ENCODE measurements at regions not wholly inside any gene's neighbourhood (a gene's known extent, or its start where the extent isn't known, plus 50 kb on each side); places are given as distances from the start of the nearest gene placed in this dataset.
"Not testable (repeated sequence)": the region's sequence is repeated elsewhere in the genome, so short reads cannot be mapped to it uniquely, and the experiment has no call there.

DNA sequence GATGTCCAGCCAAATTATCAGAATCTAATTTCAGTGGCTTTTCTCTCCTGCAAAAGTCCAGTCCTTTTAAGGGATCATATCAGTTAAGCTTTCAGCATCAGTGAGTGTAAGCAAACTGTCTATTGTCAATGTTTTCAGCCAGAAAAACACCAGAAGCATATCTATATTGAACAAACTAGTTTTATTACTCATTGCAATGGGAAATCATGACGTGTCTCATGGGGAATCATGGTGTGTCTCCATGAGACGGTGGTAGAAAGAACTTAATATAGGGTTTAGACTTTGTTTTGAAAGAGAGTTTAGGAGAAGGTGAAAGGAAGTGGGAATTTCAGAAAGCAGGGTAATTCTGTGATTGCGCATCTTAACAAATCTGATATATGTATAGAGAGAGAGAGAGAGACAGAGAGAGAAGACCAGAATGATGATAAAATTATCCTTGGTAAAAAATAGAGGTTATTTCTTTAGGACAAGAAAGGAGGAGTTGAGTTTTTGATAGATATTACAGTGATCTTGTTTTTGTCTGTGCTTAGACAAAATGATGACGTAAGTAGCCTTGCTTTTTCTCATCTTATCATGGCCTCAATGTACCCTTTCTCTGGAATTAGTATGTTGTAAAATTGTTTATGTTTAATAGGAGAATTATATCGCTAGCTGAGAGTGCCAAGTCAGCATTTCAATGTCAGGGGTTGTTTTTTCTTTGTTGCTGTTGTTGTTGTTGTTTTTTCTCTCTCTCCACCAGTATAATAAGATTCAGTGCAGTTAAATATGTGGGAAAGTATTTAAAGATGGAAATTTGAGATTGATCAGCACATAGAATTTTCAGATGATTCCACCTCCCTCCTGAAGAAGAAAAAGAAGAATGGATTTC is 129.9 kb upstream of the OSTN start:
- WGBS, 10 experiments: 26 to 94% (median 64%) methylated on average over 2 to 5 of the region's 5 CpGs; no CpG with 5 or more reads in 1 of the 10 experiments
- Histone ChIP-seq H3K4me3 (no peak overlapping the region), H3K27ac (no peak overlapping the region), H3K4me1 (replicated peaks in 1 of 2) (peaks cover 0 to 12% of the 10 kb centered on the region in 2 donors)
- in situ Hi-C loops (cut with MboI; ENCODE audit: low pct_unique_long_range_greater_than_20kb in 2 of 9, low sequenced_read_pairs in 9 of 9, unreplicated experiment in 9 of 9): loop anchor here in 1 of 9 experiments (25.0 kb wide), 2 partner anchors 257 to 357 kb away; no protein-coding TSS in a partner anchor
- ATAC-seq (replicated peaks in 6 of 8): no peak

GRCh38 chr3:191066669-191067068 is 132.4 kb upstream of the OSTN start:
- no peak overlapping the region for H3K4me3 ChIP-seq
- H3K4me1 ChIP-seq (replicated peaks in 1 of 2): peaks cover 0 to 12% of the 10 kb centered on the region in 2 donors
- no peak overlapping the region for H3K27ac ChIP-seq
- 0 to 100% (median 64%) methylated on average over 1 of the region's 1 CpG; no CpG with 5 or more reads in 4 of the 10 experiments for WGBS, 10 experiments
- in situ Hi-C loops (cut with MboI; ENCODE audit: low pct_unique_long_range_greater_than_20kb in 2 of 9, low sequenced_read_pairs in 9 of 9, unreplicated experiment in 9 of 9): loop anchor here in 1 of 9 experiments (25.0 kb wide), 2 partner anchors 254 to 354 kb away; no protein-coding TSS in a partner anchor
- ATAC-seq (replicated peaks in 6 of 8): no peak

- Histone ChIP-seq H3K4me3 (no peak overlapping the region), H3K4me1 (replicated peaks in 1 of 2) (peaks cover 0 to 3% of the 10 kb centered on the region in 2 donors), H3K27ac (no peak overlapping the region)
- 60 to 91% (median 80%) methylated on average over 3 to 6 of the region's 6 CpGs for WGBS, 10 experiments
- ATAC-seq (replicated peaks in 6 of 8): peak in 4 of 8 experiments; percentile 19 to 98 (median 70)
- in situ Hi-C loops (cut with MboI; ENCODE audit: low pct_unique_long_range_greater_than_20kb in 2 of 9, low sequenced_read_pairs in 9 of 9, unreplicated experiment in 9 of 9): loop anchor here in 1 of 9 experiments (25.0 kb wide), 2 partner anchors 253 to 353 kb away; no protein-coding TSS in a partner anchor
Observed at GRCh38 chr3:191065181-191065805, 133.7 kb upstream of the OSTN start.

GRCh38 chr3:191051037-191051436 is 148.0 kb upstream of the OSTN start:
- 14 to 29% (median 24%) methylated on average over 2 to 4 of the region's 4 CpGs for WGBS, 10 experiments
- ATAC-seq (replicated peaks in 6 of 8): peak; percentile 33 to 71 (median 48)
- in situ Hi-C loops (cut with MboI; ENCODE audit: low pct_unique_long_range_greater_than_20kb in 2 of 9, low sequenced_read_pairs in 9 of 9, unreplicated experiment in 9 of 9): loop anchor here in 2 of 9 experiments (10.0 to 25.0 kb wide), 4 partner anchors 166 to 339 kb away; no protein-coding TSS in a partner anchor

GRCh38 chr3:191047930-191048329 is 151.1 kb upstream of the OSTN start:
- in situ Hi-C loops (cut with MboI; ENCODE audit: low pct_unique_long_range_greater_than_20kb in 2 of 9, low sequenced_read_pairs in 9 of 9, unreplicated experiment in 9 of 9): loop anchor here in 2 of 9 experiments (25.0 kb wide), 2 partner anchors 161 to 236 kb away; no protein-coding TSS in a partner anchor
- ATAC-seq (replicated peaks in 6 of 8): no peak

More at GRCh38 chr3:191051037-191051436, 148.0 kb upstream of the OSTN start:
- Histone ChIP-seq H3K4me3 (no peak overlapping the region), H3K4me1 (replicated peaks in 1 of 2) (no peaks in the 10 kb centered on the region), H3K27ac (no peak overlapping the region)

DNA sequence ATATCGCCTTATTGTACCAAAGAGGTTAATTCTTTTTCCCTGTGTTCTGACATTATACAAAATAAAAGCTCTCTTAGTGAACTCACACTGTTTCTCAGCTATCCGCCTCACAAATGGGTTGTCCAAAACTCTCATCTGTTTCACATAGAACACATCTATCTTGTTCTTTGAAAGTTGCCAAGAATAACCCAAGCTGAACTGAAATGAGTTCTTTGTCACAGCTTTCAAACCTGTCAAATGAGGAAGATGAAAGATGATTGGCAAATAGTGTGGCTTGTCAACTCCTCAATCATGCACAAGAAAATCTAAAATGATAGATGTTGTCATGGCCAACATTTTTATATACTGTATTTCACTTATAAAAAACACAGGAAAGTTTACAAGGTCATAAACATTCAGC is 168.1 kb upstream of the OSTN start:
- in situ Hi-C loops (cut with MboI; ENCODE audit: low pct_unique_long_range_greater_than_20kb in 2 of 9, low sequenced_read_pairs in 9 of 9, unreplicated experiment in 9 of 9): loop anchor here in 2 of 9 experiments (25.0 kb wide), 2 partner anchors 144 to 219 kb away; no protein-coding TSS in a partner anchor
- Histone ChIP-seq H3K4me1 (replicated peaks in 1 of 2) (no peaks in the 10 kb centered on the region), H3K4me3 (no peak overlapping the region), H3K27ac (no peak overlapping the region)
- no peak for ATAC-seq (replicated peaks in 6 of 8)
- WGBS, 10 experiments: 0 to 100% (median 84%) methylated on average over 1 to 2 of the region's 2 CpGs

More at GRCh38 chr3:191047930-191048329, 151.1 kb upstream of the OSTN start:
- Histone ChIP-seq H3K27ac (no peak overlapping the region), H3K4me1 (replicated peaks in 1 of 2) (no peaks in the 10 kb centered on the region), H3K4me3 (no peak overlapping the region)
- WGBS, 10 experiments: 0 to 93% (median 48%) methylated on average over 1 of the region's 1 CpG; no CpG with 5 or more reads in 2 of the 10 experiments

GRCh38 chr3:191030491-191030890 is 168.0 kb upstream of the GMNC start:
- no peak for ATAC-seq (replicated peaks in 6 of 8)
- WGBS, 10 experiments: 6 to 100% (median 85%) methylated on average over 1 to 3 of the region's 3 CpGs; no CpG with 5 or more reads in 1 of the 10 experiments
- in situ Hi-C loops (cut with MboI; ENCODE audit: low pct_unique_long_range_greater_than_20kb in 2 of 9, low sequenced_read_pairs in 9 of 9, unreplicated experiment in 9 of 9): loop anchor here in 2 of 9 experiments (25.0 kb wide), 2 partner anchors 143 to 218 kb away; no protein-coding TSS in a partner anchor
- Histone ChIP-seq H3K4me3 (no peak overlapping the region), H3K4me1 (replicated peaks in 1 of 2) (no peaks in the 10 kb centered on the region), H3K27ac (no peak overlapping the region)

- ATAC-seq (replicated peaks in 6 of 8): no peak
- no peak overlapping the region for H3K27ac ChIP-seq
- 0 to 20% (median 0%) methylated on average over 1 of the region's 1 CpG; no CpG with 5 or more reads in 7 of the 10 experiments for WGBS, 10 experiments
- in situ Hi-C loops (cut with MboI; ENCODE audit: low pct_unique_long_range_greater_than_20kb in 2 of 9, low sequenced_read_pairs in 9 of 9, unreplicated experiment in 9 of 9): loop anchor here in 2 of 9 experiments (25.0 kb wide), 2 partner anchors 139 to 214 kb away; no protein-coding TSS in a partner anchor
- H3K4me1 ChIP-seq (replicated peaks in 1 of 2): no peaks in the 10 kb centered on the region
- no peak overlapping the region for H3K4me3 ChIP-seq
Observed at GRCh38 chr3:191026746-191027145, 164.3 kb upstream of the GMNC start.

DNA sequence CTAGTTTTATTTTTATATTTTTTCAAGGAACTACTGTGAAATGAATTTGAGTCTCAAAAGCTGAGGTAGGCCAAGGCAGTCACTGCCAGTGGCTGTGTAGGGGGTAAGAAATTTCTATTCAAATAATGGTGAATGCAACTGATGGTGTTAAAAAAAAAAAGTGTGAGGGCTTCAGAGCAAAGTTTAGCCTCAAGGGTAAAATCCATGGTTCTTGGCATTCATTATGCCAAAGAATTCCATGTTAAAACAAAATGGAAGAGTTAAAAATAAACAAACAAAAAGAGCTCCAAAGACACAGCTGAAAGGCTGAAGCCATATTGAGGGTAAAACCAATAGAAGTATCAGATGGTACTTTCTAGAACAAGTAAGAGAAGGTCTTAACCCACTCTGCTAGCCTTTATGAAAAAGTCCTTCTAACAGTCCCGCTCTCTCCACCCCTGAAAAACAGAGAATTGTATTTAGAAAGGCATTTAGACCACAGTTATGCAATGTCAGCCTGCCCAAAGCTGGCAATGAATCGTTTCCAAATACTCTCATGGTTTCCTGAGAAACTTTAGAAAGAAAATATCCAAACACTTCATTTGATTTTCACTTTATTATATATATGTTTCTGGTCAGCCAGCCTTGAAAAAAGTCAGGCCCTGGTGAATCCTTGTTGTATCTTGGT is 158.4 kb upstream of the GMNC start:
- in situ Hi-C loops (cut with MboI; ENCODE audit: low pct_unique_long_range_greater_than_20kb in 2 of 9, low sequenced_read_pairs in 9 of 9, unreplicated experiment in 9 of 9): no loop called here
- peak in 1 of 8 experiments; percentile 69 for ATAC-seq (replicated peaks in 6 of 8)
- 0 to 100% (median 67%) methylated on average over 1 to 2 of the region's 2 CpGs for WGBS, 10 experiments
- Histone ChIP-seq H3K4me1 (replicated peaks in 1 of 2) (no peaks in the 10 kb centered on the region), H3K4me3 (no peak overlapping the region), H3K27ac (no peak overlapping the region)

- in situ Hi-C loops (cut with MboI; ENCODE audit: low pct_unique_long_range_greater_than_20kb in 2 of 9, low sequenced_read_pairs in 9 of 9, unreplicated experiment in 9 of 9): no loop called here
- WGBS, 10 experiments: 28 to 100% (median 69%) methylated on average over 1 to 6 of the region's 6 CpGs
- Histone ChIP-seq H3K27ac (no peak overlapping the region), H3K4me1 (replicated peaks in 1 of 2) (no peaks in the 10 kb centered on the region), H3K4me3 (no peak overlapping the region)
- ATAC-seq (replicated peaks in 6 of 8): no peak
Observed at GRCh38 chr3:191019855-191020254, 157.4 kb upstream of the GMNC start.

- H3K4me3 ChIP-seq; H3K27ac ChIP-seq; H3K4me1 ChIP-seq (replicated peaks in 1 of 2); ATAC-seq (replicated peaks in 6 of 8); in situ Hi-C loops (cut with MboI; ENCODE audit: low pct_unique_long_range_greater_than_20kb in 2 of 9, low sequenced_read_pairs in 9 of 9, unreplicated experiment in 9 of 9): not testable (repeated sequence)
- WGBS, 10 experiments: 57 to 60% methylated on average over 1 to 4 of the region's 6 CpGs; no CpG with 5 or more reads in 8 of the 10 experiments
Observed at GRCh38 chr3:191015960-191016359, 153.5 kb upstream of the GMNC start.

- Histone ChIP-seq H3K4me3 (no peak overlapping the region), H3K27ac (no peak overlapping the region), H3K4me1 (replicated peaks in 1 of 2) (peaks cover 7 to 8% of the 10 kb centered on the region in 2 donors)
- in situ Hi-C loops (cut with MboI; ENCODE audit: low pct_unique_long_range_greater_than_20kb in 2 of 9, low sequenced_read_pairs in 9 of 9, unreplicated experiment in 9 of 9): no loop called here
- ATAC-seq (replicated peaks in 6 of 8): no peak
- 17 to 100% (median 70%) methylated on average over 1 of the region's 1 CpG; no CpG with 5 or more reads in 6 of the 10 experiments for WGBS, 10 experiments
Observed at GRCh38 chr3:191008074-191008473, 145.6 kb upstream of the GMNC start.
